Left kidney (tissue), 1 donor: ENCODE measurements at regions not wholly inside any gene's neighbourhood (a gene's known extent, or its start where the extent isn't known, plus 50 kb on each side); places are given as distances from the start of the nearest gene placed in this dataset.
"Not testable (repeated sequence)": the region's sequence is repeated elsewhere in the genome, so short reads cannot be mapped to it uniquely, and the experiment has no call there.

Source experiments
- DNase-seq: peaks from one replicate; pipeline ENCODE4 v3.0.0-alpha.2; 2013

DNA sequence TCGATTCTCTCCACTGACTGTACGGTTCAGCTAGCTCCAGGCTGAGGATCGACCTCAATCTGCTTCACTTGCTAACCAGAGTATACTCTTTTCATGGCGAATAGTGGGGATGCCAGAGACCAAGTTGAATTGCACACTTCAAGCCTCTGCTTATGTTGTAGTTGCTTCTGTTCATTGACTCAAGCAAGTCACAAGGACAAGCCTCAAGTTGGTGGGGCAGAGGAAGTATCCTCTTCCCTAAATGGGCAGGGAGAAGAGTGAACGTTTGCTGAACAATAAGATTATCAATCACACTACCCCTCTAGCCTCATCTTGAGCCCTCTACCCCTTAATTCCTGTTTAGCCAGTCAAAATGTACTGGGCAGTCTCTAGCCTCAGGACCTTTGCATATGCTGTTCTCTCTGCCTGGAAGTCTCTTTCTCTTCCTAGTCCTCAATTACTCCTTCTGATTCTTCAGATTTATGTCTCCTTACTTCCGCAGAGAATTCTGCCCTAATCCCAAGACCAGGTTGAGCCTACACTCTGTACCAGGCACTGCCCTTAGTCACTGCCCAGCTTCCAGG, 390.4 kb upstream of the PROK2 start:
- no peak for DNase-seq

DNA sequence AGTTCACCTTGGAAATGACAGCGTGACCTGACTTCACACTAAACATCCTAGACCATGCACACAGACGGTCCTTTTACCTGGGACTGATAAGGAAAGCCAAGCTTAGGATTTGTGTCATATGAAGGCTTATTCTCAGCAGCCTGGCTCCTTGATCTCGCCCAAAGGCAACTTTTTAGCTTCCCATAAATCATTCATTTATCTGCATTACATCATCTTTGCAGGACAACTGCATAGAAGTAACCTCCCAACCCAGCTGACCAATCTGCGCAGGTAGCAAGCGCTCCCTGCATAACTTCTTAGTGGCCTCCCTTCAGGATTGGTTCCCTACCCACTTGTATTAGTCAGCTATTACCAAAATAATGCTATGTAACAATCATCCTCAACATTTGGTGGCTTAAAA, 389.9 kb upstream of the PROK2 start:
- no peak for DNase-seq

DNA sequence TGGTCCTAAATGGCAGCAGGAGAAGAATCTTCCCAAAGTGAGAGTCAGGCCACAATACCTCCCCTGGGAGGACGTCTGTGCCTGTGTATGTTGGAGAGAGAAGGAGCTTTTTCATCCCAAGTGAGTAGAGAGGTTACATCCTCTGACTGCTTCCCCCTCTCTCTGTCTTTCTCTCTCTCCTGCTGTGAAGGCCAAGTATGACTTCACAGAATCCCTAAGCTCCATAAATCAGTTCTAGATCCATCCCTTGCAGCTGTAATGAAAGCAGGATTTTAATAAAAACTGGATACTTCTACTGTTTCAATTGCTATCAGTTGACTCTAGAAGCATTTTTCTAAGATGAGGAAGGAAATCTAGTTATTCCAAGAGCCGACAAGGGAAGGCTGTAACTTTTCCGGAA, 389.1 kb upstream of the PROK2 start:
- no peak for DNase-seq

DNA sequence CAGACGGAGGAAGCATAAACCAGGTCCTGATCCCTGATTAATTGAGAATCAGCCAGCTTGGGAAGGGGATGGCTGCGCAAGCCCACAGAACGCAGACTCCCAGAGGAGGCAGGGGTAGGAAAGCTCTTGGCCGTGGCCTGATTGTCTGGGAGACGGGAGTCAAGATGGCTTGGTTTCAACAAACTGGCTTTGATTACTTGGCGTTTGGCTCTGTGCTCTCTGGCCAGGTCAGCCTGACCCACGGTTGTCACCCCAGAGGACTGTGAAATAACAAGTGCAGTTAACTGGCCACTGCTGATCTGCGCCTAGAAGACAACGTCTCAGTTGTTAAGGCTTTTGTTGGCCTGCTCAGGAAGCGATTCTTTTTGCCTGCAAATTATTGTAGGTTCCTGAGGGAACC, 387.0 kb upstream of the PROK2 start:
- DNase-seq = no peak

DNA sequence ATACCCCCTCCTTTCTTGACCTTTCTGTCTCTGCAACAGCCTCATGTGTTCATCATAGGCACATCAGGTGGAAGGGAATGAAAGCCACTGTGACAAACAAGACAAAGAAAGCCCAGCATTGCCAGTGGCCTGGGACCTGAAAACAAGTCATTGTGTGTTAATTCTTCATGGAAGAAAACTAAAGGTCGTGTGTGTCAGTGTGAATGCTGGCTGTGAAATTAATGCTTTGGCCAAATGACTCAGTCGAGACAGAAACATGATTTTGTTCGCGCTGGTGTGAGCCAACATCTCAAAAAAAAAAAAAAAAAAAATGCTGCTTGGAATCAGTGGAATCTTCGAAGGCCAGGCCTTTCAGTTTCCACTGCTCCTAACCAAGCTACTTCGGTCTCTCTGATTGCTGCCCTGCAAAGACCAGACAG, 386.5 kb upstream of the PROK2 start:
- DNase-seq = no peak

DNA sequence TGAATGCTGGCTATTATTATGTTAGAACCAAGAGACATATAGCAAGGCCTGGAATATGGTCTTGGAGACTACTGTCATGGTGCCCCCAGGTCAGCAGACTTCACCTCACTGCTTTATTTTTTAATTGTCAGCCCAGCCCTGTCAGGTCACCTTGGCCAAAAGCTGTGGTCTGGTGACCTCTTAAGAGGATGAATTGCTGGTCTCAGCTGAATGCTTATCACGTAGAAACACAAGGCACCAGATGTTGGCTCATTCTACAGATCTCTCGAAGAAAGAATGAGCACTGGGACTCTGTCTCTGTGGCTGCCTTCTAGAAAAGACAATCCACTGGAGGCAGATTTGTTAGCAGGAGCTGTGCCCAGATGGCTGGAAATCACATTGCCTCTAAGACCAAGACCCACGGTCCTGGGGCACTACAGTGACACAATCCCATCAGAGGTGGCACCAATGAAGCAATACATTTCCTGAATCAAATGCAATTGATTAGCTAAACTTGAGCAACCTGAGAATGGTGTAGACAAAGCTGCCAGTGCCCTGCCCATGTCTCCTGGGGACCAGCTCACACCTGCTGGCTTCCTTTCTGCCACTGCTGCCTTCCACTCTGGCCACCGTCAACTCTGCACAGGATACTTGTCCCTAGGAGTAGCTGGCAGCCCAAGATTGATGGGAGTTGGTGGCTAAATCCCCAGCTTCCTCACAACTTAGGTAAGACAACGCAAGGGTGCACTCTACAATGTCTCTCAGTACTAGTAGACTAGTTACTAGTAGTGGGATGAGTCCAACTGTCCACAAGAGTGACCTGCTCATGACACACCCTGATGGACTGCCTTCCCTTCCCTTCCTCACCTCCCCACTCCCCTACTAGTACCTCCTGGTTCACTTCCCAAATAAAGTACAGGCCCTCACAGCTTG, 384.9 kb upstream of the PROK2 start:
- DNase-seq = no peak

DNA sequence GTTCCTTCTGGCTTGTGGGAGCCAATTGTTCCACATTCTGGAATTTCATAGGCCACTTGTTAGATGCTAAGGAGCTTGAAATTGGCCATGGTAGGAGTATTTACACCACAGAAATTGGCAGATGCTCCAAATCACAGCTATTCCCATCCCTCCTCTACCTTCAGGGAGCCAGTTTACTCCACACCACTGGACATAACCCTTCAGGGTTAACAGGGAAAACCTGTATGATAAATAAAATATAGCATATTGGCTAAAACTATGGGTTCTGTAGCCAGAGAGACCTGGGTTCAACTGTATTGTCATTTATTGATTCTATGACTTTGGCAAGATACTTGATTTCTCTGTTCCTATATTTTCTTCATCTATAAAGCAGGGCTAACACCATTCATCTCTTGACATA, 384.2 kb upstream of the PROK2 start:
- DNase-seq = no peak

DNA sequence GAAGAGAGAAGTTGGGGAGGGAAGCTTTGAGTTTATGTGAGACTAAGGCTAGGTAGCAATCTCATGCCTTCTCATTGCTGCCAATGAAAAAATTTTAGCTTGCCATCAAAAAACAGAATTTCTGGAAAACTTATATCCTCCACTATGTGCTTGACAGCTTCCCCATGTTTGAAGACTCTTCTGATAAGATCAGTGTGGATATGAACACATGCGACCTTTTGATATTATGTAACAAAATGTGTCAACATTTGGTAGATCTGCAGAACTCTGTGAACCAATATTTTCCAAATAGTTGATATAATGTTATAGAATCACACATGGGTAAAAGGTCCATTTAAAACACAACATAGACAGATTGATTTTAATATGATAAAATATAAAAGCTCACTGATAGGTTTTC, 380.9 kb upstream of the PROK2 start:
- DNase-seq = no peak

DNA sequence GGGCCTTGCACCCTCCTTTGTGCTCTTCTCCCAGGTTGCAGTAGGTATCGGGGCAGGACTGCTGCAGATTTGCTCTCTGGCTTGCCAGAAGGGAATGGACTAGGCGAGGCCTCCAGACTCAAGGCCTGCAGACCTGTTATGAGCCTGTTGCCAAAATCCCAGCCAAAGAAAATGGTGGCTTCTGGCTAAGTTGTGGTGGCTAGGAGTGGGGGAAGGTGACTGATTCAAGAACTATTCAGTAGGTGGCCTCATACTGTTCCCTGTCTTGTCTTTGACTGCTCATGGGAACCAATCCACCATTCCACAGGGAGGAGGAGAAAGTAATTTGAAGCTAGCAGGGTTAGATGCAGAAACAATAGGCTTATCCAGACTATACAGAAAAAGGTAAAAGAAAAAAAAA, 380.4 kb upstream of the PROK2 start:
- no peak for DNase-seq

DNA sequence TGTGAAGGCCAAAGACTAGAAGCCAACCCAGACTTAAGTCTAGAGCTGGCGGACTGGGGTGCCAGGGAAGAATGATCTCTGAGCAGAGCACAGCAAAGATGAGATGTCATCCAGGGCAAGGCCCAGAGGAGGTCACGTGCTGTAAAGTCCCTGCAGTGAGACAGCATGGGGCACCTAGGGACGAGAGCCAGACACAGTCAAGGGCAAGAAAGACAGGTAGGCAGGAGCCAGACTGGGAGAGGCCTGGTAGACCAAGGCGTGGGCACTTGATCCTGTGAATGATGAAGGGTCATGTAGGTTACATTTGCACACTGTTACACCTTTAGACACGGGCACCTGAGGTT, 379.7 kb upstream of the PROK2 start:
- no peak for DNase-seq

DNA sequence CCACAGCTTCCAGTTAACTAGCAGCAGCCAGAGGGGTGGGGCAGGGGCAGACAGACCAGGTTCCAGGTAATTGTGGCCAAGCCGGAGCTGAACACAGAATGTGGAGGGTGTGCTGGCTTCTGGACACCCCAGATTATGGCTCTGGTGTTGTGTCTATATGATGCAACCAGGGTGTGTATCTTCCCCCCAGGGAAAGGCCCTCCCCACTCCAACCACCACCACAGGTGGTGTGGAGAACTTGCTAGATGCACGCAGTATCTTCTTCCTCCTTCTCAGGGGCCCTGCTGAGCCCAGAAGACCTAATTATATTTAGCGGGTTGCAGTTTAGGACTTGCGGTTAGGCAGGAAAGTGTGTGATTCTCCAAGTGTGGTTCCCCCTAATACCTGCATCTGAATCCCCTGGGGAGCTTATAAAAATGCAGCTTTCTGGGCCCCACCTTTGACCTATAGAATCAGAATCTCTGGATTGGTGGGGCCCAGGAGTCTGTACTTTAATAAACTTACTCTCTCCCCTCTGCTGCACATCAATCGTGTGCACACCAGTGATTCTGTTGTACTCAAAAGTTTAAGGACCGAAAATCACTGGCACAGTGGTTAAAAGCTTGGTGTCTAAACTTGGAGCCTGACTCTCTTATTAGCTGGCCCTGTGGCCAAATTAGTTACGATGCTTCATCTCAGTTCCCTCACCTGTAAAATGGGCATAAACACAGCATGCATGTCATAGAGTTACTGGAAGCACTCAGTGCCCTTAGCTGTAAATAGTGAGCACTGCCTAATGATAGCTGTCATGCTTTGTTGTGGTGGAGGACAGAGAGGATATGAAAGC, 379.1 kb upstream of the PROK2 start:
- DNase-seq = no peak

DNA sequence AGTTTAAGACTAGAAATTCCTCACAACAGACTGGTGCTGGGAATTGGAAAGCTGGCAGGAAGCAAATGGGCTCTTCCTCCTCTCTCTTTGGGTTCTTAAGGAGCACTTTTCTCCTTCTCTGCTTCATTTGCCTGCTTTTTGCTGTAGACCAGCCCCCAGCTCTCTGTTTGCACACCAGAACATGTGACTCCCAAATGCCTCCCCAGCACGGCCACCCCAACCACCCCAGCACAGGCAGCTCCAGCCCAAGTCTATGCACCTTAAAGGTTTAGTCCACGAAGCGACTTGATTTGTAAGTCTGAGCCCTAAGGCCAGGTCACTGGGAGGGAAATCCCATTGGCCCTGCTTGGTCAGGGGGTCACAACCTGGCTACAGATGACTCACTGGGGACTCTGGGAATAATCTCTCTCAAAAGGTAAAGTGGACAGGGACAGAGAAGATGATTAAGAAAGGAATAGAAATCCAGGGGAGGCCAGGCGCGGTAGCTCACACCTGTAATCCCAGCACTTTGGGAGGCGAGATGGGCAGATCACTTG, 377.8 kb upstream of the PROK2 start:
- no peak for DNase-seq

DNA sequence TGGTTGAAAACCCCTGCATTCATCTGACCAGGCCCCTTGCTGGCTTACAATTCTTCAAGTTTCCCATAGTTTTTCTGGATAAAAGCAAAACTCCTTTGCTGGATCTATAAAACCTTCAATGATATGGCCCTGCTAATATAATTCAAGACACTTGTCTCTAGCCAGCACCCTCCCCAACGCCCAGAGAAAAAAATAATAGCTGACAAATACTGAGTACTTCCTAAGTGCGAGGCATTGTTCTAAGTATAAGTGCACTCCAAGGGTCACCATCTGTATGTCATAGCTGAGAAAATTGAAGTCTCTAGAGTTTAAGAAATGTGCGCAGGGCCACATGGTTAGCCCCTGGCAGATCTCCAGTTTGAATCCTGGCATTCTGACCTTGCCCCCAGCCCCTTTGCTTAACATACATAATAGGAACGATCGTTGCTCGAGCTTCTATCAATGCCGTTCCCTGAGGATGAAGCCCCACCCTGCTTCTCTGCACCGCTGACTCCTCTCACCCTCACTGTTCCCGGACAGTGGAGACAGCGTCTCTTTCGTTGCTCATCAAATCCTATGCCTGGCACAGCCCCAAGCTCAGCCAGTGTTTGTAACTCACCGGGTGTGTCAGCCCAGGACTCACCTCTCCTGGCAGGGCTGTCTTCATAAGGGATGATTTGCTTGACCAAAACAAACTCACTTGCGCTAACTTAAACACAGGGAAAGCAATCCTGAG, 377.1 kb upstream of the PROK2 start:
- no peak for DNase-seq

DNA sequence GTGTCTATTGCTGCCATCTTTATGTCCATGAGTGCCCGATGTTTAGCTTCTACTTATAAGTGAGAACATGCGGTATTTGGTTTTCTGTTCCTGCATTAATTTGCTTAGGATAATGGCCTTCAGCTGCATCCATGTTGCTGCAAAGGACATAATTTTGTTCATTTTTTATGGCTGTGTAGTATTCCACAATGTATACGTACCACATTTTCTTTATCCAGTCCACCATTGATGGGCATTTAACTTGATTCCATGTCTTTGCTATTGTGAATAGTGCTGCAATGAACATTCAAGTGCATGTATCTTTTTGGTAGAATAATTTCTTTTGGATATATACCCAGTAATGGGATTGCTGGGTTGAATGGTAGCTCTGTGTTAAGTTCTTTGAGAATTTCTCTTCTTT, 376.3 kb upstream of the PROK2 start:
- not testable (repeated sequence) for DNase-seq

DNA sequence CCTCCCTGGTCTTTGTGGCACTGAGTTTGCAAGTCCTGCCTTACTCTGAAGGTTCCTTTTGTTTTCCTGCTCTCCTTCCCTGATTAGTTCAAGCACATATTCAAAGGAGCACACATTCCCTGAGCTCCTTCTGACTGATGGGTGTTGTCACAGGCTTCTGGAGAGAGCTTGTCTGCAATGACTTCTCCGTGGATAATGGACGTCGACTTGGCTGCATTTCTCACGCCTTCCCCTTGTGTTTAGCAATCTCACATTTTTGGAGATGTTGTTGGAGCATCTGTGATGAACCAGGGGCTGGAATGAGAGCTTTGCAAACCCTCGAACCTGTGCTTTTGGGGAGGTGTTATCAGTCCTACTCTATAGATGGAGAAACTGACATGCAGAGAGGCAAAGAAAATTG, 375.4 kb upstream of the PROK2 start:
- no peak for DNase-seq

DNA sequence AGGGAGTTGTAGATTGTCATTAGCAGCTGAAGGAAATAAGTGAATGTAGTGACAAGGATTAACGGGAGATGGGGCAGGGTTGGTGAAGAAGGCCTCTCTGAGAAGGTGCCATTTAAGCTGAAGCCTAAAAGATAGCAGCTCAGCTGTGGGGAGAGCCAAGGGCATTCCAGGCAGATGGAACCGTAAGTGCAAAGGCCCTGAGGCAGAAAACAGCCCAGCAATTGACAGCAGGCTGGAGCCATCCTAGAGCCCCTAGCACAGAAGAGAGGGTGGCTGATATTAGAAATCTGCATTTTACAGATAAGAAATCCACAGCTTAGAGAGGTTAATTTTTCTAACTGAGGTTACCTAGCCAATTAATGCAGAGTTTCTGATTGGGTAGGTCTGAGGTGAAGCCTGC, 374.5 kb upstream of the PROK2 start:
- DNase-seq = no peak

DNA sequence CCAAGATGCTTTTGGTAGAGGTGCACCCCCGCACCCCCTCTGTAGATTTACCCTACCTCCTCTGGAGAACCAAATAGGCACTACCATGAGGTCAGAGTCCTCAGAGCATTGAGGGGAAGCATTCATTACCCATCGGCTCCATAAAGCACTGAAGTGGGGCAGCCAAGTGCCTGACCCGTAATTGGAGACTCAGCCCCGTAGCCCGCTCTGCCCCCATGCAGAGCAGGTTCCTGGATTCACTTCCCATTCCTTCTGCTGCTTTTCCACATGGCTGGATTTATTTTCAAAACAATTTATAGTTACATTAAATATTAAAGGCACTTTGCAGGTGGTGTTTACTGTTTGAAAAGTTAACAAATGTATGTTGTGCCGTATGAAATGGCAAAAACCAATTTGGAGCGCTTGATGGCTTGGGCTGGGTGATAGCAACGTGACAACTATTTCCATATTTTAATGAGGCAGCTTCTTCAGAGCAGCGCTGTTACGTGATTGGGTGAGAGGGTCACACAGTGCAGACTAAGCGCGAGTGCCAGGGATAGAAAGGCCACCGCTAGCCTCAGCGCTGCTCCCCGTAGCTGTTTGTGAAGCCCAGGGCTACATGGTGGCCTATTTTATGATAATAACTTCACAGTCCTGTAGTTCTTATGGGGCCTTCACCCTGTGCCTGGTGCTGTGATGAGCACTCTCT, 373.8 kb upstream of the PROK2 start:
- peak; percentile 46 for DNase-seq

DNA sequence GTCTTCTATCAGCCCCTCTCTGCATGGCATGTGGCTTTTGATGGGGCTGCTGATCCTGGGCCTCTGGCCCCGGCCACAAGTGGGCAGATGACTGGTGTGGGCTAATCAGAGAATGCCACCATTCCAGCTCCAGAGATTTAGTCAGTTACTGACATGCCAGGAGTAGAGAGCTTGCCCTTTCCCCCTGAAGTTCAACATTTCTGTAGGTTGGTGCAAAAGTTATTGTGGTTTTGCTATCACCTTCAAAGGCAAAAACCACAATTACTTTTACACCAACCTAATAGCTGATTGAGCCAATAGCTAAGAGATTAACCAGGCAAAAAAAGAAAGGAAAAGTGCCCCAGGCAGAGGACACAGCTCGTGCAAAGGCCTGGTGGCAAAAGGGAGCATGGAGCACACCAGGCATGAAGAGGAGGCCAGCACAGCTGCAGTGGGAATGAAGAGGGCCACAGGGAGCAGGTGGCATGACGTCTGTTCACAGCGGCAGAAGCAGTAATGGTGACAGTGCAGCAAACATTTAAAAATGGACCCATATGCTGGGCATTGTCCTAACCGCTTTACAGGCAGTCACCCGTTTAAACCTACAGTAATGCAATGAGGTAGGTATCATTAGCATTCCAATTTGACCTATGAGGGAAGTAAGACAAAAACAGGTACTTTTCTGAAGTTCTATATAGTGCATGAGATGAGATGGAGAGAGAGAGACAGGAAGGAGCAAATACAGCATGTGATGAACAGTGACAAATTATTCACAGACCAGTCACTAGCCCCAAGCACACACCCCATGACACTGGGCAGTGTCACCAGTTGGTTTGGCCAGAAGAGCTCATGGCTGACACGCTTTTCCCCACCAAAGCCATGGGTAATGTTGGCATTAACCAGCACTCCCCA, 373.0 kb upstream of the PROK2 start:
- DNase-seq = no peak

DNA sequence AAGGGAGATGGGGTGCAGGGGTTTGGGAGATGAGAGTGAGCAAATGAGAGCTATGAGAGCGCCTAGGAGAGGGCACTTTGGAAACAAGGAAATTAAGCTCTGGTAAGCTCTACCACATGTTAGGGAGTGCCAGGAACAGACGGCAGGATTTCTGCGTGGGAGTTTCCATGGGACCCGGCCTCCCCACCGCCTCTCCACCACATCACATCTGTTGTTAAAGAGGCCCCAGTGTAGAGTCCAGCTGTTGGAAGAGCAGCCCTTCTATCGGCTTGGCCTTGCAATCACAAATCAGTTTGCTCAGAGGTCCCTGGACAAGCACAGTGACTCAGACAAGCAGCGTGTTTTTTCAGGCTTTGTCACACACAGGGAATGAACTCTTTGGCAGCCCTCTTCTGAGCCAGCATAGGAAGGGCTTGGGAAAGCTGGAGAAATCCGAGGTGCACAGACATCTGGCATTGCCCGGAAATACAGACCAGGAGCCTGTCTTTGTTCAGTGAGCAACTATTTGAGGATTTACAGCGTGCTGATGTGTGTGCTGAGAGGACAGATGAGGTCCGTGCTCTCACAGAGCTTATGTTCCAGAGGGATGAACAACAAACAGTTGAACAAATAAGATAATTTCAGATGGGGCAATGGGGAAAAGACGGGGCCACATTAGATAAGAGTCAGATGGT, 370.6 kb upstream of the PROK2 start:
- peak; percentile 79 for DNase-seq
